CD4-positive, alpha-beta T cell treated with Interleukin-15 for 4 hours (primary cell): ENCODE measurements at regions not wholly inside any gene's neighbourhood (a gene's known extent, or its start where the extent isn't known, plus 50 kb on each side); places are given as distances from the start of the nearest gene placed in this dataset.

Source experiments
- DNase-seq: peaks from one replicate; pipeline ENCODE4 v3.0.0-alpha.2; 2020; ENCODE audit warnings: low spot score

DNA sequence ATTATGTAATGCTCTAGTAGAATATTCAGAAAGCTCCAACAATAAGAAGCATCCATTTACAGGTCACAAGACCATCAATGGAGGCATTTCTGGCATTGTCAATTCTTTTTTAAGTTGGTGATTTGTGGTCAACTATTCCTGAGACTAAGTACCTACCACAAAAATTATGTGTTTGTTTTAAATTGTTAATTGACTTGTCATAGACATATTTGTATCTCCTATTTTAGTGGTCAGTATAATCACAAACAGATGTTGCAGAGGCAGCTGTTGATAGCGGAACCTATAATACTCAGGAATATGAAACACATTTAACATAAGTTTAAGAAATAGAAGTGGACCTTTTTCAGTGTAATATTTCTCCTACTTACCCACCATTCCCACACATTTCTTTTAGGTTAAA is 430.1 kb downstream of the CCDC85A start:
- no peak for DNase-seq

DNA sequence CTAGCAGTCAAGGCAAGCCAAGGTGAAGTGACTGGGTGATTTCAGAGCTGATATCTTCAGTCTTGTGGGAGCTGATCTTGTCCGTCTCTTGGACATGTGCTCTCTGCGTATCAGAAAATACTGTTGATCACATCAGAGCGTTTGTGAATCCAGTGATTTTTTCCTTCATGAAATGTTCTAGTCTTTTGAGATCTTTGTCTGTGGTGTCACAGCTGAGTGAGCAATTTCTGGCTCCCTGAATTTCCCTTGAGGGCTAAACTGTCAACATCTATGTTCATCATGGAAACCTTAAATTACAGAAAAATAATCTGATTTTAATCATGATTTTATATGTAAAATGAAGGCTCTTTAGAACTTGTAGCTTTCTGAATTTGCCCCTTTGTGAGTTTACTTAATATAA is 432.0 kb downstream of the CCDC85A start:
- DNase-seq, result no peak

DNA sequence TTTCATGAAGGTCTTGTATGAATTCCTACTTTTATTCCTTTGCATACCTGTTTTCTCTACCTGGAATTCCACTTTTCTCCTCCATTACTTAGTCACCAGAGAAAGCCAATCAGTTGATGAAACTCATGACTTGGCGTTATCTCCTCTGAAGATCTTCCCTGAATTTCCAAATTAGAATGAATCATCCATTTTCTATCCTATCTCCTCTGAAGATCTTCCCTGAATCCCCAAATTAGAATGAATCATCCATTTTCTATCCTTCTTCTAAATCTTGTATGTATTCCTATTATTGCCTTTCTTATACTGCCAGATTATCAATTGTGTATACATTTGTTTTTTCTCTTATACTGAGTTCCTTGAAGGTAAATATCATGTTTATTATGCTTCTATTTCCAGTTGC is 440.4 kb downstream of the CCDC85A start:
- no peak for DNase-seq

DNA sequence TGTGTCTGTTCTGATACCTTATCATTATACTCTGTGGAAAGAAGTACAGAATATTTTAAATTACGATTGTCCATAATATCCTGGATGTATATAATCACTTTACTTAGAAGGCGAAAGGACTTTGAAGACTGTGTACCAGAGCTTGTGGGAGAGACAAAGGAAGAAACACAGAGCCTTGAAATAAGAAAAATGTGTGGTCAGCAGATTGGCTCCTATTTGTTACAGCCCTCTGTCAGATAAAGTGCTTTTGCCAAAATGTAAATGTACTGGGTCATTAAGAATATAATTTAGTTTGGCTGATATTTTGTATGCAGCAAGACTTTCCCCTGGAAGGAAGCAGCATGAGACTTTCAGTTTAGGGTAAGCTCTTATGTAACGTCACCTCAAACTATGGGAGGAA is 443.1 kb downstream of the CCDC85A start:
- no peak for DNase-seq

DNA sequence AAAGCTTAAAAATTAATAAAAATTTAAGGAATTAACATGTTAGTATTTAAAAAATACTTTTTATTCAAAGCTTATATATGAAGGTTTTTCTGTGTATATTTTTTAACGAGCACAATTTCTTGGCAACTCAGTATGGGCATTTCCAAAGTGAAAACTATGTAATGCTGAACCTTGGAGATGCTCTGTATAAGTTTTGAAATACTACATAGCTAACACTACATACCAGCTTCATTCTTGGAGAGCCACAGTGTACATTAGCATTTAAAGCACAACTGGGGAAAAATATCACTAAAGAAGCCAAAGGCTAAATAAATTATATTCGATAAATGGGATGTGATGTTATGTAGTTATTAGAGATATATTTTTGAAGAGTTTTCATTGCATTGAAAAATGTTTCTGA is 446.5 kb downstream of the CCDC85A start:
- DNase-seq, result no peak

DNA sequence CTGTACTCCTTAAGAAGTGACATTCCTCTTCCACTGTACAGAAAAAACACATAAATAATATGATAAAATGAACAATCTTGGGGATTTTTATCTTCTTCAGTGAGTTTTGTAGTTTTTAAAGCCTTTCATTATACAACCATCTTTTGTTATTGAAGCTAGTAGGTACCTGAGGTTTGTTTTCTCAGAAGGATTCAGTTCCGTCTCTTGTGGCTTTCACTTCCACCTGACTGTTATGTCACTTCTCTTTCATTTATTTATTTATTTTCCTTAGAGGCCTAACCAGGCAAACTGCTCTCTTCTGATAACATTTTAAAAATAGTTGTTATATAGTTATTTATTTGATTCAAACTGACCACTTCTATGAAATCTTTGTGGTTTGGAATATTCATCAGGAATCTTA is 464.2 kb downstream of the CCDC85A start:
- DNase-seq, result no peak

DNA sequence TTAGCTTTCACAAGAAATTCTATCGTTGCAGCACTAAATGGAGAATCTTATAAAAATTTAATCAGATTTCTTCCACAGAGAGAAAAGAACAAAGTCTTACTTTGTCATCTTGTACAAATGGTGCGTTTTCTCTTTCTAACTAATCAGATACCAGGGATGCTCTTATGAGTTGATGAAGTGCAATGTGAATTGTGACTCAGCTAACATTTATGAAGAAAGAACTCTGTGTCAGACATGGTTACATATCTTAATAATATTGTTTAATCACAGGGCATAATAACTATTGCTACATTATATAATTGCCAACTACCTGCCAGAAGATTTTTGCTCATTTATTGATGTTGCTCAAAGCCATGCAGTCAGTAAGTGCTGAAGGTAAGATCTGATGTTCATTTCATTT is 465.0 kb downstream of the CCDC85A start:
- DNase-seq, result no peak

DNA sequence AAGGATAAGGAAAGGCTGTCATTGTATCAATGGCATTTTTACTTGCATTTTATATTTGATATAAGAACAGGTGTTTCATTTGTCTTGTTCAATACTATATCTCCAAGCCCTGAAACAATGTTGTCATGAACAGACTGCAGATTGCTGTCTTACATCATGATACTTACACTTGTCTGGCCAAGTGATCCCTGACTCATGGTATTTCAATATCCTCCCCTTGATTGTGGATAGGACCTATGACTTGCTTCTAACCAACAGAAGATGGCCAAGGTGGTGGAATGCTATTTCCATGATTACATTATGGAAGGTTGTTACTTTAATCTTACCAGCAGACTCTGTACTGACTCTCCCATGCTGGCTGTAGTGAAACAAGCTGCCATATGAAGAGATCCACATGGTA is 471.1 kb downstream of the CCDC85A start:
- DNase-seq, result no peak

DNA sequence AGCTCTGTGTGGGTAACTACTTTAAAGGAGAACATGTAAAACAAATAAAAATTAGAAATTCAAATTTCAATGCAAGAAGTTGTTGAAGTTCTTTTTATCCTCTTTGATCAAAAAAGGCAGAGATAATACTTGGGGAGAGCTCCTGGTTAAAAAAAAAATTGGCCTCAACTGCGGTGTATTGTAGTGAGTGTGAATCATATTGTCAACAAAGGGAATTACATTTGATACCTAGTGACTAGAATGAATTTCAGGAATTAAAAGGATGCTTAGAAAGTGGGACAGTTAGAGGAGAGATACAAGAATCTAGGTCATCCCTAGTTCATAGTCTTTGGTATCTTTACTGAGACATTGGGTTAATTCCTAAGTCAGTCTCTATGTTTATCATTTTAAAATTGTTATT is 473.0 kb downstream of the CCDC85A start:
- no peak for DNase-seq

DNA sequence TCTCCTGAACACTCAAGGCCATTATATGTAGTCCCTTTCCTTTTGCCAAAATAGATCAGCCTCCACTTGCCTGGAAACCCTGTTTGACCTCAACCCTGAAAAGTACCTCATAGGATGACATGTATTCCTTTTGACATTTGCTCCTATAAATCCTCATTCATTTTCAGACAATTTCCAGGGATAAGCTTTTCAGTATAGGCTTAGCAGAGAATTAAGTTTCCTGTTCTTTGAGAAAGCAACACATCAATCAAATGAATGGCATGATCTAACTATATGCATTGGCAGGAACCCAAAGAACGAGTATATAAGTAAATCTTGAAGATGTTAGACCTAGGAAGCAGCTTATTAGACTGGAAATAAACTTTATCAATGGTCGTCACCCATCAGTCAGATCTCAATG is 483.0 kb downstream of the CCDC85A start:
- no peak for DNase-seq

DNA sequence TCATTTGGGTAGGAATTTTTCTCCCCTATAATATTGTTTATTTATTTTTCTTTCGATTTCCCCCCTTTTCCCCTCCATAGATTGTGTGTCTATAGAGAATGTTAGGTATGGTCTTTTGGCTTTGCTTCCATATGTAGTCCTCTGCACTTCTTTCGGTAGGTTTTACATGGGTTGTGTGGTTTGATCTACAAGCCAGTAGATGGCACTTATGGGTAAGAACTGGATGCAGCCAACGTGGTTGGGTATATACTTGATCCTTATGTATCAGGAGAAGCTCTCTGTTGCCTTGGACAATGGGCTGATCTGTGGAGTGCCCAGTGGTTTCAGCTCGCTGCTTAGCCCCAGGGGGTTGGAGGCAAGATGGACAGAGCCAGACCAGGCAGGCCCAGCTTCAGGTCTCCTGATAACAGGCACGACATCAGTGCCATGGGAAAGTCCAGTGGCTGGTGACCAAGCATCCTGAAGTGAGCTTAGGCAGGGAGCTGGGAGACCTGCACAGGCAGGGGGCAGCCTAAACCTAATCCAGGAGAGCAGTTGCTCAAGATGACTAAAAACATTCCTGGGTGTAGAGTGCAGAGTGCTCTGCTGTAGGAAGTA is 488.3 kb downstream of the CCDC85A start:
- DNase-seq, result no peak

DNA sequence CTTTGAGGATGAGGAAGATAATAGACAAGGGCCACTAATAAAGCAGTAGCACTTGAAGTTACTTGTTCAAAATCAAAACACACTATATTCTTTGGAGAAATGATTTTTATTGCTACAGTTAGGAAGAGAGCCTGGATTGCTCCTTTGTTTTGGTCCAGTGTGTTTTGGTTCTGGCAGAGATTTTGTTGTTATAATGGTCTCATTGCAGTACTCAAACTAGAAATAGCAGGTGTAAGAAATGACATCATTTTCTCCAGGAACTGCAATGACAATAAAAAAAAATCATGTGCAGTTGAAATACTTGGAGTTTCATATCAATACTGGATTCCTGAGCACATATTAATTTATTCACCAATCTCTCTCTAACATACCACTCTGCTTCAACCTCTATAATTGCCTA is 490.3 kb downstream of the CCDC85A start:
- no peak for DNase-seq

DNA sequence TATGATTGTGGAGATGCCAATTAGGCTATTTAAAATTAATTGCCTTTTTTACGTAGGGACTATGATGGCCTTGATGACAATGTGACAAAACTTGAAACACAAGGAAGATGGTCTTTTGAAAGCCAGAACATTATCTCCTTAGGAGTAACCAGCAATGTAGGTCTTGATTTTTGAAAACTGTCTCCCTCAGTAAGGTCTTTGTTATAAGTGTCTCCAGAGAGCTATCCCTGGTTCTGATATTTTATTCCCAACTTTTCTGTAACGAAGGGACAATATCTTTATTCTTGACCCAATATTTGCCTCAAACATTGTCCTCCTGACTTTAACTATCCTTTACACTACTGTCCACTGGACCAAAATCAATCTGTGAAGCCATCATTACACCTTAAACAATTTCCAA is 493.2 kb downstream of the CCDC85A start:
- no peak for DNase-seq

DNA sequence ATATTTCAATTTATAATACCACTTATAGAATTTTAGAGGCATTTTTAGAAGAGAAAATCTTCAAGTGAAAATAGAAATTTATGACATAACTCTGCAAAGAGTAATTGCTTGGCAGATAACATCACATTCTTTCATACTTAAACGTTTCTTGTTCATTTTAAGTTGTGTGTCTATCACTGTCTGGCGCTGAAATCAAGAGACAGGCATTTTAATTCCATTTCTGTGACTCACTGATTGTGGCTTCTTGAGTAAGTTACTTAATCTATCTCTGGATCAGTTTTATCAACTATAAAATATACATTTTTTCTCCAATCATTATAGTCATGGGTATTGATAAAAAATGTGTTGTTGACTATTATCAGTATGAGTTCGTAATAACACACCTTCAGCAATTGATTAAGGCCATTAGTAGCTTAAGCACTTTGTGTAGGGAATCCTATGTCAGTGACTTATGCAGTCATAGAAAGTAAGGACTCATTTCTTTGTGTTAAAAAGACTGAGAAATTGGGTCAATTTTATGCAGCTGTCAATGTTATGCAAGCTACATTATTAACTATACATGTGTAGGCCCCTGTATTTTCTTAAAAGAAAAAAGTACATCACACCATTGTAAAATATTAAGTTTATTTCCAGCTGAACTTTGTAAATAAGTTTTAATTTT is 497.3 kb downstream of the CCDC85A start:
- DNase-seq, result no peak

DNA sequence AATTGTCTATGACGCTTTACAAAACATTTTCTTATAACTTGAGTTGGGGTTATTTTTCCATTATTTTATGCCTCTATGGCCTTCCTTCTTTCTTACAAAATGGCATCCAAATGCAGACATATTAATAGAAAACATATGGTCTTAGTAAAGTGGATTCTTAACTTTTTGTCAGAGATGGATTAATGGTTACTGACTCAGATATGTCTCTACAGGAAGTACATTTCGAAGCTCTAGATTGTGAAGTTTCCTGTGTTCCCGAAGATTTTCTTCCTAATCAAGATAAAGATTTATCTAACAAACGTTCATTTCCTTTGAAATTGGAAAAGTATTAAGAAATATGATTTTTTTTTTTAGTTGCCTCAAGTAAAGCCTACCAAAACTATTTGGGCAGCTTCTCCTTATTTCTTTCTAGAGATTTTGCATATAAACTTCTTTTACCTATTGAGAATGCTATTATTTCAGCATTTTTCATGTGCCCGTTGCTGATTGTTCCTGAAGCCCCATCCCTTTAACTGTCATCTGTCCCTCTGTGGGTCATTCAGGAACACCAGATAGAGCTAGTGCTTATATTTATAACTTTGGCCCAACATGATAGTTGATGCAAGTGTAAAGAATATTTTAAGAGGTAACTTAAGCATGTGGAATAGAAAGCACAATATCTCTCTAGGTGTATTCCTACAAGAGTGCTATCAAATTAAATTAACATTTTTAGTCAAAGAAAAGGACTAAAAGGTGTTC is 498.0 kb downstream of the CCDC85A start:
- no peak for DNase-seq

DNA sequence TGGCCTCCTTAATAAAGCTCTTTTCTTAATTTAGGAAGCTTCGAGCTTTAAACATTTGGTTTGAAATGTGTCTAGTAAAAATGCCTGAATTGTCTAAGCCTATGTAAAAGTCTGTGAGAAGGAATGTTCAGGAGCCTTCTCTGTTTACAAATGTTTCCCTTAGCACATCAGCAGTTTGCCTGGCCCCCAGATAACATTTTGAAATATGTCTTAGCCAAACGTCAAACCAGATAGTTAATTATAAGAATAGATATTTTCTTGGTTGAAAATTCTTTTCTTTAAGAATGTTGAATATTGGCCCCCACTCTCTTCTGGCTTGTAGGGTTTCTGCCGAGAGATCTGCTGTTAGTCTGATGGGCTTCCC is 498.6 kb downstream of the CCDC85A start:
- no peak for DNase-seq

DNA sequence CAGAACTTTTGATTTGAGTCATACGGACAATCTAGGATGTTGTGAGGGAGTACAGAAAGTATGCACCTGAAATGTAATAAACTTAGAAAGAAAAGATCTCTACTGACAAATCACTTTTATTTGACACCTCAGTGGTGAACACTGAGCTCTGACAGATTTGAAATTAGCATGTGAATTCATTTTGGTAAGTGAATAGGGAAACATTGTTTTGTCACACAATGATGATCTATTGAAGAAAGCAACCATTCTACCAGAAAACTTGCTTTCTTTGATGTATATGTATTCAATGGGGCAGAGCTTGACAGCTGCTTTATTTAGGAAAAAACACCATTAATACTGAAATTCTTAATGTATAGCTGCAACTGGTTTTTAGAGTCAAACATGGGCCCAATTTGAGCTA is 500.5 kb downstream of the CCDC85A start:
- DNase-seq, result no peak

DNA sequence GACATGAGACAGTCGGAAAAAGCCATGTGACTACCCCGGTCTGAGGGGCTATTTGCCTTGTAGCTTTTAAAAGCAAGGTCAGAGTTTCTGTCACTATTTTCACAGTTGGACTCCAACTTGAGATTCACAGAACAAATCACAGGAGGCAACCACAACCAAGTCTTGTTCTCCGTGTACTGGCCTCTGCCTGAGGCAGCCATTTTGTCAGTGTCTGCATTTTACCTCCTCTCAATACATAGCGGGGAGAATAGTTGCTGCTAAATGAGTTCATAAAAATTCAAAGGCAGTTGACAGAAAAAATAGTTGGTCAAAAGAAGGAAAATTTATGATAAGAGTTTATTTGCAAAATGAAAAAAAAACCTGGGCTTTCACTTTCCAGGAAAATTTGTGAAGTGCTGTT is 501.4 kb downstream of the CCDC85A start:
- DNase-seq, result no peak

DNA sequence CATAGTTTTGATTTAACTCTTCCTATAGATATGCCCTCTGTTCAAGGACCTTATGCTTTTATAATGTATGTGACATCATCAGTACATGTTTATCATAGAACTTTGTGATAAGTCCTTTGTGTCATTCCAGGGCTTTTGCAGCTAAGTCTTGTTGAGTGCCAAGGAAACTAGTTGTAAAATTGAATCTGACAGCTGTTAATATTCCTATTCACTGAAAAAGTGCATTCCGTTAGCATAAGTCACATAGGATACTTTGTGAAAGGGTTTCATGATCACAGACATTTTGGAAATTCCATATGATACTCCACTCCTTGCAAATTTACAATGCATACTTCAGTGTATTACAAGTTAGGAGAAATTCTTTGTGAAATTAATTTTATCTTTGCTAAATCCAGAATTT is 503.4 kb downstream of the CCDC85A start:
- no peak for DNase-seq

DNA sequence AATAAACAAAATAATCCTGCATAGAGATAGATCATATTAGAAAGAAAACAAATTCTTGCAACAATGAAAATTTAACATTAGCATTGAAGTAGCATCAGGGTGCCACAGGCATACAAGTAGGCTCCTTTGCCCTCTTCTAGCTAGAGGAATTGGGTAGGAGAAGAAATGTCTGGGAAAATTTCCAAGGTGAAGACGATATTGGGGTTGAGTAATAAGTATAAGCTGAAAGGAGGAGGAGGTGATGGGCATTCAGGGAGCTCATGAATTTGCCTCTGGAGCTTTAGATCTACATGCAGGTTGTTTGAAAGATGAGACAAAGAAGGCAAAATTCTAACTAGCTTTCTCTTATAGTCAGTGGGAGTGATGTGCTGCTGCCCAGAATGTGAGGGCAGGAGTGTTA is 504.9 kb downstream of the CCDC85A start:
- no peak for DNase-seq

DNA sequence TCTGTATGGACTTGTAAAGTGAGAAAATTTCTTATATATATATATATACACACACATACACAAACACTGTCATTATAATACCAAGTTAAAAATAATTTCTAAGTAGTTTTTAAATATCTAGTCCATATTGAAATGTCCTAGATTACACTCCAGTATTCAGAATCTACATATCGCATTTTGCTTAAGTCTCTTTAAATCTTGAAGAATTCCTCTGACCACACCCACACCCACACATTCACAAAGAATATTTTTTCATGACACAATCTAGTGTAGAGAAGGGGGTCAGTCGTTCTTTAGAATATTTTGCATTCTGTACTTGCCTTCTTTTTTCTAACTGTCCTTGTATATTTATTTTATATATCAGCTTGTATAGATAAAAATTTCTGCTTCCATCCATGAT is 509.7 kb downstream of the CCDC85A start:
- no peak for DNase-seq

DNA sequence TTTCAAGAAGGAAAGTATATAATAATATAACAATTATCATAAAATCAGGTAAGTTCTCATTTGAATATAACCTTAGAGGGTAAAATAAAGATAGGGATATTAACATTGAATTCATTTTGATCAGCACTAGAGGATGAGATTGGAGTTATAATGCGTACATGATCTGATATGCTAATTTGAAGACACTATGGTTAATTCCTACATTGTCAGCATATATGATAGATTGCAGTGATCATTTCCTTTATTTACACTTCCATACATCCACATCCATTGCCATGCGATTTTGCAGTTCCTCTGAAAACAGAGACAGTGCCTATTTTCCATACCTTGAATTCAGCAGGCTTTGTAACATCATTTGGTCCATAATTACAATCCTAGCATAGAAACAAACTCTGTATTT is 519.2 kb downstream of the CCDC85A start:
- DNase-seq, result no peak

DNA sequence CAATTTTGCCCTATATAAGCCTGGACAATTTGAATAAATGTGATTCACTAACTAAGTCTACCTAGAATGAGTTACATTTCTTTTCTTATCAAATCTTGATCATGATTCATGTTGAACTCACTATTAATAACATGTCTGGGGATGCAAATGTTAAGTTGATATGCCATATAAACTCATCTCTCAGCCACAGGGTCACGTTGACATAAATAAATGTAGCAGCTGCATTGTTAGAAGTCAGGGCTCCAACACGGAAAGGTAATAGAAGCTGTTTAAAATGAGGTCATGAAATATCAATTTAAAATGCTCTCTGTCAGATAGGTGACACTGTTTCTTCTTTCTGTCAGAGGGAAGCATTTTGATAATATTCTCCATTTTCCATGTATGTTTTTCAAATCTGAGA is 521.9 kb downstream of the CCDC85A start:
- DNase-seq, result no peak

DNA sequence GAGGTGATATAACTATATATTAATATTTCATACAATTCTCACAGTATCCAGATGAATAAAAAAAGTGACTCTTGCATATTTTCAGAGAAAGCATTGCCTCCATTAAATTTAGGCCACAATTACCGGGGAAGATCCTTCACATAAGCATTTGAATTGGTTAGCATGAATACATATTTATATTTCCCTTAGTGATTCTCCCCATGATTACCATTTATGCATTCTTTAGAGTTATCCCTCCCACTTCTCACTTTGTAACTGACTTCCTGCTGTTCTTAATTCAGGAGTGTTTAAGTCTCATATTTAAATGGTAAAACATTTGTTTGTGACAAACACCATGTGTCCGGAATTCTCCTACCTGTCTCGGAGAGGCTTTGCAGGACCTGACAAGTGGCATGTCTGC is 523.4 kb downstream of the CCDC85A start:
- DNase-seq, result no peak
